Body of pancreas (tissue), 4 donors: ENCODE measurements at regions not wholly inside any gene's neighbourhood (a gene's known extent, or its start where the extent isn't known, plus 50 kb on each side); places are given as distances from the start of the nearest gene placed in this dataset.

Experiments used
- ATAC-seq: fragments of 150-250 bp; one replicate; pipeline ENCODE4 v1.9.1; 2016
- DNase-seq, 4 donors: peaks; one replicate each; pipeline ENCODE4 v3.0.0-alpha.2; 2019
- H3K27ac ChIP-seq, 4 donors: fragments of 200-600 bp; sonication (generic); 1 replicate in 3 of 4; 2 replicates in 1 of 4; pipeline versions ENCODE4 v1.5.1 to v1.6.1; 2016 to 2019; ENCODE audit warnings: mild to moderate bottlenecking in 1 of 4, mixed read lengths in 1 of 4, moderate library complexity in 1 of 4
- H3K27me3 ChIP-seq, 2 donors: fragments of 200-600 bp; sonication (generic); one replicate each; pipeline ENCODE4 v1.6.0; 2016; ENCODE audit warnings: mild to moderate bottlenecking in 1 of 2
- H3K36me3 ChIP-seq, 2 donors: fragments of 200-600 bp; sonication (generic); replicated peaks in 1 of 2; 2 replicates each; pipeline ENCODE4 v1.5.1; 2016; ENCODE audit warnings: low read depth in 2 of 2; ENCODE audit not compliant: insufficient read depth in 1 of 2
- H3K4me1 ChIP-seq: fragments of 200-600 bp; sonication (generic); one replicate; pipeline ENCODE4 v1.6.0; 2016
- H3K4me3 ChIP-seq, 2 donors: fragments of 200-600 bp; sonication (generic); 1 replicate in 1 of 2; 2 replicates in 1 of 2; pipeline ENCODE4 v1.5.1; 2016 to 2019
- H3K9me3 ChIP-seq, 3 donors: fragments of 200-600 bp; sonication (generic); 1 replicate in 2 of 3; 2 replicates in 1 of 3; pipeline ENCODE4 v1.5.1; 2016
- CTCF ChIP-seq, 7 experiments: fragments of 450-650 bp in 4 of 7; fragments of 200-600 bp in 3 of 7; sonication (generic) in 3 of 7; IDR thresholded peaks; one replicate each; pipeline ENCODE4 v1.5.1; 2016 to 2019; ENCODE audit warnings: antibody characterized with exemption in 7 of 7
- POLR2A ChIP-seq, 3 donors: fragments of 450-650 bp; IDR thresholded peaks; one replicate each; pipeline ENCODE4 v1.6.1; 2016; ENCODE audit warnings: antibody characterized with exemption in 3 of 3, mild to moderate bottlenecking in 2 of 3
- WGBS, 2 donors: methylation state at CpG; one replicate each; pipeline ENCODE4 v1.1.5; 2017; 5-methylcytosine and 5-hydroxymethylcytosine counted together
- intact Hi-C: fragments of 100-400 bp; cut with DNase I; formaldehyde crosslinking; loops from one replicate; pipeline ENCODE4 v1.15.1; 2023

DNA sequence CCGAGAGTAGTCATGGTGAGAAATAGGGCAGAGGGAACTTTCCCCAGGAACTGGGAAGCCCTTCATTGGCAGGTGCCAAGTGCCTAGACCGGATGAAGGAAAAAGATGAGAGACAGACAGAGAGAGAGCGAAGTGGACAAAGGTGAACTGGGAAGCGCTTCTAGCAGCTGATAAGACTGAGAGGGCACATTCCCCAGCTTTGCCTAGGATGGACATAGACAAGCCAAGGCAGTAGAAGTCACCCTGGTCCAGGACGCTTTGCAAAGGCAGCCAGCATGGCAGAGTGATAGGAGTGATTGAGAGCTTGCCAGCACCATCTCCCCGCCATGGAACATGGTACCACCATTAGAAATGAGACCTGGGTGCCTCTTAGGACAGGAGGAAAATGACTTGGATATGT is 372.8 kb upstream of the MGMT start:
- no peak overlapping the region for H3K4me3 ChIP-seq
- no peak overlapping the region for H3K27ac ChIP-seq
- WGBS, 2 donors = 73 to 80% methylated on average over 6 of the region's 6 CpGs
- H3K36me3 ChIP-seq = no peaks in the 10 kb centered on the region
- no peak for ATAC-seq
- intact Hi-C loops = no loop called here
- no peak for DNase-seq
- H3K4me1 ChIP-seq = peaks cover 8% of the 10 kb centered on the region
- TF ChIP-seq CTCF (IDR thresholded peaks at IDR 0.05) = no peak
- TF ChIP-seq POLR2A (IDR thresholded peaks at IDR 0.05) = no peak
- no peaks in the 10 kb centered on the region for H3K27me3 ChIP-seq
- H3K9me3 ChIP-seq = no peaks in the 10 kb centered on the region

GRCh38 chr10:129094861-129095260 is 372.2 kb upstream of the MGMT start:
- ATAC-seq (no peak), DNase-seq (no peak)
- H3K27ac ChIP-seq = no peak overlapping the region
- no peak overlapping the region for H3K4me3 ChIP-seq
- peaks cover 8% of the 10 kb centered on the region for H3K4me1 ChIP-seq
- H3K27me3 ChIP-seq = no peaks in the 10 kb centered on the region
- 60 to 76% methylated on average over 2 of the region's 2 CpGs for WGBS, 2 donors
- no peaks in the 10 kb centered on the region for H3K9me3 ChIP-seq
- no peaks in the 10 kb centered on the region for H3K36me3 ChIP-seq
- TF ChIP-seq CTCF (IDR thresholded peaks at IDR 0.05) = no peak
- no peak for TF ChIP-seq POLR2A (IDR thresholded peaks at IDR 0.05)
- intact Hi-C loops = no loop called here

- Histone ChIP-seq H3K36me3 (no peaks in the 10 kb centered on the region), H3K4me1 (peaks cover 8% of the 10 kb centered on the region), H3K27me3 (no peaks in the 10 kb centered on the region), H3K4me3 (no peak overlapping the region), H3K27ac (peak overlapping the region in 1 of 4 donors; percentile 34), H3K9me3 (no peaks in the 10 kb centered on the region)
- 63 to 66% methylated on average over 7 of the region's 7 CpGs for WGBS, 2 donors
- no peak for ATAC-seq
- DNase-seq = no peak
- intact Hi-C loops = no loop called here
- TF ChIP-seq CTCF (IDR thresholded peaks at IDR 0.05) (no peak), POLR2A (IDR thresholded peaks at IDR 0.05) (no peak)
These were observed 371.4 kb upstream of the MGMT start for GRCh38 chr10:129095680-129096064.

DNA sequence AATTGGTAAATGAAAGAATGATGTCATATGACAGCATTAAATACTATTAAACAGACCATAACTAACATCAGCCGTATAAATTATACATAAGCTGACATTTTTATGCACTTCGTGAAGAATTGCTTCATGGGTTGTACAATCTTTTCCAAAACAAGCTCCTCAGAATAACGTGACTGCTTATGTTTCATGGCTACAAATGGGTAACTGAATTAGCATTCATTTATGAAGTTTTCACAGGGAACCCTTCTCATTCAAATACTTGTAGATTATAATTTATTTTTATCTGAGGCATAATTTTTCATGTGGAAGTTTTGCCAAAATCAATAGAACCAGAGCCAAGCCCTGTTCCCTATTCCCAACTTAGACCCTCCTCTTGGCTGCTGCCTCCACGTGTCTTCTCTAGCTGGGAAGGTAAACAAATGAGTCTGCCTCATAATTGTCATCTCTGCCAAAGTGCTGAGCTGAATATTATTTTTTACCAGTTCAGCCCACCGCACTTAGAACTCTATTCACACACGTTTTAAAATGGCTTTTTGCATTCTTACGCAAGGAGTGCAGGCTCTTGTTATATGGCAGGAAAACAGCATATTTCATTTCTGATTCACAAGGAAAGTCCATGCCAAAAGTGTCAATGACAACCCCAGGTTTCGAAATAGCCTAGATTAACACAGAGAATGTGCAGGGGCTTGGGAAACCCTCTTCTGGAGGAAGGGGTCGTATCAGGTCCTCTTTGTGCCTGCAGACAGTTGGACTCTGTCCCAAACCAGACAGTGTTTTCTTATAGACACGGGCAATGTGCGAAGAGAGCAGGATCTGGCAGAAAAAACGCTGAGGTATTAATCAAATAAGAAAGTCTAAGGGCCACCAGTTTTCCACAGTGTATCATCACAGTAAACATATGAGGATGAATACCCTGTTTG is 370.7 kb upstream of the MGMT start:
- intact Hi-C loops = no loop called here
- Histone ChIP-seq H3K4me3 (no peak overlapping the region), H3K27me3 (no peaks in the 10 kb centered on the region), H3K4me1 (peaks cover 8% of the 10 kb centered on the region), H3K9me3 (no peaks in the 10 kb centered on the region), H3K27ac (peak overlapping the region in 1 of 4 donors; percentile 34), H3K36me3 (no peaks in the 10 kb centered on the region)
- 20 to 22% methylated on average over 12 of the region's 12 CpGs for WGBS, 2 donors
- peak; percentile 71 for ATAC-seq
- peak in 3 of 4 donors; percentile 11 to 42 (median 15) for DNase-seq
- TF ChIP-seq CTCF (IDR thresholded peaks at IDR 0.05) (no peak), POLR2A (IDR thresholded peaks at IDR 0.05) (no peak)
